Activated CD4-positive, alpha-beta T cell treated with anti-CD3 and anti-CD28 coated beads, Interleukin-2, Interleukin-6, amounts not matched to agents 100 ng/mL and 50 ng/mL, durations not matched to agents 16 hours and 8 hours (primary cell): ENCODE measurements at regions not wholly inside any gene's neighbourhood (a gene's known extent, or its start where the extent isn't known, plus 50 kb on each side); places are given as distances from the start of the nearest gene placed in this dataset.

Source experiments
- DNase-seq: peaks from one replicate; pipeline ENCODE4 v3.0.0-alpha.2; 2020

GRCh38 chr4:62199291-62199810, 999.2 kb downstream of the ADGRL3 start:
- DNase-seq = no peak

DNA sequence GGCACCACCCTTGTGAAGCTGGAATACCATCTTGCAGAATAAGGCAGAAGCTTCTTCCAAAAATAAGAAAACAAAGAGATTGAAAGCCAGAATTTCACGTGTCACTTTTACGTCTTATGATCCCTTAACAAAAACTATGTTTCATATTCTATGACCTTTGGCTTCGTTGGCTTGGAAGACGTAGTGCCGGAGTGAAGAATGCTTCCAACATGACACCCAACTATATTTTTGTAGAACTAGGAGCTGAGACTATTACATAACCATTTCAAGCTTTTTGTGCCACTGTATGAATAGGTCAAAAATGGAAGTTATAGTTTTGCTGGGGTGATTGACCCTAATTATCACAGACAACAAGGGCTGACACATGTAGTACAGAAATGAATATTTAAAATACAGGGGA, 996.2 kb downstream of the ADGRL3 start:
- no peak for DNase-seq

DNA sequence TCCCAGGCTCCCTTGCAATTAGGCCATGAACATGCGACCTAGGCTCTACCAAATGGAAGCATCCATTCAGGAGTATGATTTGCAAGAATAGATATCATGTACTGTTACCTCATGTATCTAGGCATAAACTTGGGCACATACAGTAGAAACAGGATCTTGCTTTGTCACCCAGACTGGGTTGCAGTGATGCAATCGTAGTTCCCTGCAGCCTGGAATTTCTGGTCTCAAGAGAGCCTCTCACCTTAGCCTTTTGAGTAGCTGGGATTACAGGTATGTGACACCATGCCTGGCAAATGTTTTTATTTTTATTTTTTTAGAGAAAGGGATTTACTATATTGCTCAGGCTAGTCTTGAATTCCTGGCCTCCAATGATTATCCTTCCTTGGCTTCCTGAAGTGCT, 994.2 kb downstream of the ADGRL3 start:
- no peak for DNase-seq

GRCh38 chr4:62193761-62194160, 993.6 kb downstream of the ADGRL3 start:
- no peak for DNase-seq

- no peak for DNase-seq
Measured at GRCh38 chr4:62191451-62192240, 991.5 kb downstream of the ADGRL3 start.

DNA sequence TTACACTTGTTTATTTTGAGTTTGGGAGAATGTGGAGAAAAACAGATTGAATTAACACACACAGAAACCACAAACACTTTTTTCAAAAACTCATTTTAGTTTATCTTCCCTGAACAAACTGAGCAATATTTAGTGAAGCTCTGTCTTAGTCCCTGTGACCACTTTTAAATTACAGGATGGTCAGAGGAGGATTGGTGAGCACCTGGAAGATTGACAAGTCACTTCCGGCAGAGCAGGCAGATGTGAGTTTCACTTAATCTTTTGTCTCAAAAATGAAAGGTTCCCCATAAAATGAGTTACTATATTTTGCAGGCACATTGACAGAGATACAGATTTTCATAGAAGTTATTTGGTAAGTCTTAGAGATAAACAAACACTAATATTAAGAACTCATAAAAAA, 970.1 kb downstream of the ADGRL3 start:
- no peak for DNase-seq

- DNase-seq = no peak
Measured at GRCh38 chr4:62168681-62169080, 968.6 kb downstream of the ADGRL3 start.

DNA sequence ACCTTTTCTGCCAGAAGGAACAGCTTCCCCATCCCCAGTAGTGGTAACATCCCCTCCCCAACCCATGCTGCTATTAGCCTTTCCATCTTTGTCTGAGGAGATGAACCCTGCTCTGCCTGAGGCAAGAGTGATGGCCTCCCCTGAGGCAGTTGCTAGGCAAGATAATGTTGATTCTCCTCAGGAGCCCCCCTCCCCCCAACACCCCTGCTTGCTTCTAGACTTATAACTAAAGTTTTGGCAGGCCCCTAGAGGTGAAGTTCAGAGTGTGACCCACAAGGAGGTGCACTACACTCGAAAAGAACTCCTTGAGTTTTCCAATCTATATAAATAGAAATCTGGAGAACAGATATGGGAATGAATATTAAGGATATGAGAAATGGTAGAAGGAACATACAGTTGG, 962.5 kb downstream of the ADGRL3 start:
- DNase-seq = no peak

DNA sequence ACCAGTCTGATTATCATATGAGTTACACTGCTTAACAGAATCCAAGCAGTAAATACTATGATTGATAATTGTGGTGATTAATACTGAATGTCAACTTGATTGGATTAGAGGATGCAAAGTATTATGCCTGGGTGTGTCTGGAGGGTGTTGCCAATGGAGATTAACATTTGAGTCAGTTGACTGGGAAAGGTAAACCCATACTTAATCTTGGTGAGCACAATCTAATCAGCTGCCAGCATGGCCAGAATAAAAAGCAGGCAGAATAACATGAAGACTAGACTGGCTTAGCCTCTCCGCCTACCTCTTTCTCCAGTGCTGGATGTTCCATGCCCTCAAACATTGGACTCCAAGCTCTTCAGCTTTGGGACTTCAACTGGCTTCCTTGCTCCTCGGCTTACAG, 961.3 kb downstream of the ADGRL3 start:
- no peak for DNase-seq

DNA sequence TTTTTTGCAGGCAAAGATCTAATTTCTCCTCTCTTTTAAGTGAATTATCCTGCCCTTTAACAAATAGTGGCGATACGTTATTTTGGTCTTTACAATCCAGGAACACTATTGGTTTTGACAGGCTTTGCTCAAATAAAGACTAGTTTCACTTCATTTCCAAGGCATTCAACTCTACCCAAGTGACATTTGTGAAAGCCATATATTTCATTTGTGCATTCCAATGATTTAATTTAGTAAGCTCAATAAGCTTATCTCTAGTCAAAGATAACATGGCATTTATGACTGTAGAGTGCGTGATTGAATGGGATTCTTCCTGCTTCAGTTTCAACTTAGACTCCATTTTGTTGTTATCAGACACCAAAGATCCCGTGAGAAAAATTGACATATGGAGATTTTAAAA, 959.8 kb downstream of the ADGRL3 start:
- DNase-seq = no peak

GRCh38 chr4:62159306-62159705, 959.2 kb downstream of the ADGRL3 start:
- DNase-seq = no peak

- no peak for DNase-seq
Measured at GRCh38 chr4:62156205-62156604, 956.1 kb downstream of the ADGRL3 start.

DNA sequence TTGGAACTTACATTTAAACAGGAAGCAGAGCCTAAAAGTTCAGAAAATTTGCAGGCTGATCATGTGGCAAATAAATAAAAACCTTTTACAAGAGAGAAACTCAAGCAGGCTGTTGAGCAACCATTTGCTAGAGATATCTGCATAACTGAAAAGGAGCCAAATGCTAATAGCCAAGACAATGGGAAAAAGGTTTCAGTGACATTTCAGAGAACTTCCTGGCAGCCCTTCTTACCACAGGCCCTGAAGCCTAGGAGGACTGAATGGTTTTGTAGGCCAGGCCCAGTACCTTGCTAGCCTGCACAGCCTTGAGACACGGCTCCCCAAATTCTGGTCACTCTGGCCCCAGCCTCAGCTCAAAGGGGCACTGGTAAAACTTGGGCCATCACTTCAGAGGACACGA, 945.1 kb downstream of the ADGRL3 start:
- no peak for DNase-seq

DNA sequence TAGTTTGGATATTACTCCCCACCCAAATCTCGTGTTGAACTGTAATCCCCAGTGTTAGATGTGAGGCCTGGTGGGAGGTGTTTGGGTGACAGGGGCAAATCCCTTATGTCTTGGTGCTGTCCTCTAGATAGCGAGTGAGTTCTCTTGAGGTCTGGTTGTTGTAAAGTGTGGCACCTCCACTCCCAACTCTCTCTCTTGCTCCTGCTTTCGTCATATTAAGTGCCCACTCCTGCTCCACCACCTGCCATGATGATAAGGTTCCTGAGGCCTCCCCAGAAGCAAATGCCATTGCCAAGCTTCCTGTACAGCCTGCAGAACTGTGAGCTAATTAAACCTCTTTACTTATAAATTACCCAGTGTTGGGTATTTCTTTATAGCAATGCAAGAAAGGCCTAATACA, 944.3 kb downstream of the ADGRL3 start:
- DNase-seq = no peak

DNA sequence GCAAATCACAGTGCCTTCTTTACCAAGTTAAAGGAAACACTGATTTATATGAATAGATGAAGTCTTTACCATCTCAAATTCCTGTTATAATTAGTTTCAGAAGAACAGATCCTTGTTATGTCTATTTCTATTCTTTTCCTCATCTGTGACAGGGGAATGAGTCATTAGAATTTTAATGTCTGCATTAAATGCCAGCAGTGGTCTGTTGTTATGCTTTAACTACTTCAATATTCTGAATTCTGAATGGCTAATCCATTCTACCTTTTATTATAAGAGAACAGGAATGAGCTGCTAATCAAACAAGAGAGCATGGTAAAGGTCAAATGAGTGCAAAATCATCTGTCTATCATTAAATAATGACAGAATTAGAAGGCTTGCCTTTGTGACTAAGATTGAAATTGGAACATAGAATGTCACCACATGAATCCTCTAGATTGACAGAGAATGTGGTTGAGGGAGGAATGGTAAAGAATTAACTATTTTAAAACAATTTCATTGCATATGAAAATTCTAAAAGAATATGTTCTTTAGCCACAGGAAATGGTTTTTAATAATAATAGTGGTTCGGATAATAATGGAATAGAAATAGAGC, 935.5 kb downstream of the ADGRL3 start:
- DNase-seq = no peak

- DNase-seq = no peak
Measured at GRCh38 chr4:62133977-62134376, 933.9 kb downstream of the ADGRL3 start.

DNA sequence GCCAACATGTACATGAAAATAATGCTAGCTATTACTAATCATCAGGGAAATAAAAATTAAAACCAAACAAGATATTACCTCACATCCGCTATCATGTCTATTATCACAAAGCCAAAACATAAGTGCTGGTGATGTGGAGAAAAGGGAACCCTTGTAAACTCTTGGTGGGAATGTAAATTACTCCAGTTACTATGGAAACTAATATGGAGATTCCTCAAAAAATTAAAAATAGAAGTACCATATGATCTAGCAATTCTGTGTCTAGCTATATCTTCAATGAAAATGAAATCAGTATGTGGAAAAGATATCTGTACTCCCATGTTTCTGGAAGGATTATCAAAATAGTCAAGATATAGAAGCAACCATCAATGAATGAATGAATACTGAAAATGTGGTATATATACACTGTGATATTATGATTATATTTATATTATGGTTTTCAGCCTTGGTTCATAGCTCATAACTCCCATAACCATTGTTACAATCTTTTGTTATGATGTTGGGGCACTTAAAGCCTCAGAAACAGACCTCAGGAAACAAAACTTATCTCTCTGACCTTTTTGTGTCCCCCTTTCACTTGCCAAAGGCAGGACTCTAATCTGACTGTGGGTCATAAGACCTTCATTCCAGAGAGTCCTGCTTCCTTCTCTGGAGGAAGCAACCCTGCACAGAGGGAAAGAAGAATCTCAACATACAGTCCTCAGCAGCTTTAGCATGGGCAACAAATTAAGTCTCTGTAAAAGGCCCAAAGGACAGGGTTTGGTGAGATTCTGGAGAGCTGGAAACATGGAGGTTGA, 933.2 kb downstream of the ADGRL3 start:
- no peak for DNase-seq

DNA sequence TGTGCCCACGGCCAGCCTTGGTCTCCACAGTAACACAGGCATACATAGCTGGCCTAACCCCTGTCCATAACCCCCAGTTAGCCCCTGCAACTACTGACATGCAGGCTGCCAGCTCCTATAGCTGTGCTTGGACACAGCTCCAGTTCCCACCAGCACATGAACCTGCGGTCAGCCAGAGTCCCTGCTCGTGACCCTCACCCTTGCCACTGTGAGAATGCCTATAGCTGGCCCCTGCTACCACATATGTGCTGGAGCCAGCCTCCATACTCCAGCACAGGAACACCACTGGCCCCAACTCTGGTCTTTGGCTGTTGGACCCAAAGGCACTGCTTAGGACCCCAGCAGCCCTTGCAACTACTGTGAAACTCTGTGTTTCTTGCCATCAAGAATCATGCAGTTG, 930.9 kb downstream of the ADGRL3 start:
- no peak for DNase-seq

DNA sequence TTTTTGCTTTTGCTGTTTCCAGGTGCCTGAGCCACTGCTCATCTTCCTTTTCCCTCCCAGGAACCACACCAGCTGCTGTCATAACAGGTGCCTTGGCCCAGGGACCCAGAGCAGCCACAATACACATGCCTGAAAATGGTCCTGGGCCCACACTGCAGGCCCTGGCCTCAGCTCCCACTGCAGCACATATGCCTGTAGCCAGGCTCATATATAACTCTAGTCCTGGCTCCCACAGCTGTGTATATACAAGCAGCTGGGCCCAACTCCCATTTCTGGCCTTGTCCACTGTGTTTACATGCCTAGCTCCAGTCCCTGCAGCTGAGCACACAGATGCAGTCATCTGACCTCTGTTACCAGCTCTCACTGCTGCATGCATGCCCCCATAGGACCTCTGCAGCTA, 930.5 kb downstream of the ADGRL3 start:
- DNase-seq = no peak

DNA sequence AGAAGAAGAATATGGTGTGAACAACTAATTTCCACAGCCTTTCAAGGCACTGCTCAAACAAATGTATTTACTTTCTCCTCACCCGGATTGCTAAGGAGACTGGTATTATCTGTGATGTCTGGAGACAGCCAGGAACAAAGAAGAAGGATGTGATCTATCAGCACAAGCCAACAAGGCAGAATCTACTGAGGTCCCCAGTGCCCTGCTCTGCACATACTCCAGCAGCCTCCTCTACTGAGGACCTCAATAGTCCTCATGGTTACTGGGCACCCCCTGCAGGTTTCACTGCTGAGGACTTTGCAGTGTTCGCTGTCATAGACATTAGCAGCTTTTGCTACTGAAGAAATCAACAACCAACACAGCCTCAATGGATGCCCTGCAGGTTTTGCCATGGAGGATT, 930.1 kb downstream of the ADGRL3 start:
- no peak for DNase-seq
